IMR-90 (cell line): ENCODE measurements at regions not wholly inside any gene's neighbourhood (a gene's known extent, or its start where the extent isn't known, plus 50 kb on each side); places are given as distances from the start of the nearest gene placed in this dataset.

Experiments used
- ATAC-seq: fragments of 200-7000 bp; cut with Tn5 transposase; 2 replicates; pipeline ENCODE4 v1.9.1; 2020; ENCODE audit warnings: low read depth, mild to moderate bottlenecking, moderate library complexity
- BruUV-seq: library from RNA; stranded (reverse); fragments of 400-500 nt; replicated peaks from 2 replicates; lab custom pipeline; 2021; lab: Mats Ljungman, UMichigan
- CTCF ChIA-PET: fragments of 300-600 bp; formaldehyde crosslinking; extraction: SDS; loops from one replicate; lab custom pipeline; 2021; ENCODE audit warnings: antibody characterized with exemption; lab: Yijun Ruan, JAX
- POLR2A ChIA-PET: fragments of 300-600 bp; sonication (Branson Sonifier 250); formaldehyde crosslinking; loops from one replicate; lab custom pipeline; 2022; ENCODE audit warnings: antibody characterized with exemption; ENCODE audit not compliant: unreplicated experiment; lab: Charles Lee
- DNase-seq: peaks from one replicate; pipeline ENCODE4 v3.0.0; 2013
- H2AFZ ChIP-seq: replicated peaks from 2 replicates; pipeline ENCODE3; 2013; ENCODE audit warnings: low read length, mild to moderate bottlenecking; ENCODE audit not compliant: poor library complexity
- H2AK5ac ChIP-seq: 2 replicates; pipeline ENCODE4 v1.6.1; 2013; ENCODE audit warnings: low read depth, low read length, inconsistent platforms
- H2AK9ac ChIP-seq: replicated peaks from 2 replicates; pipeline ENCODE3; 2013; ENCODE audit warnings: mild to moderate bottlenecking, low read depth, low read length, moderate library complexity; ENCODE audit not compliant: poor library complexity
- H2BK120ac ChIP-seq: 2 replicates; pipeline ENCODE4 v1.6.1; 2013; ENCODE audit warnings: low read depth, low read length, inconsistent platforms
- H2BK15ac ChIP-seq: 3 replicates; pipeline ENCODE4 v1.6.1; 2013; ENCODE audit warnings: low read depth, low read length, inconsistent platforms
- H2BK20ac ChIP-seq: 2 replicates; pipeline ENCODE4 v1.6.1; 2013; ENCODE audit warnings: low read depth, mild to moderate bottlenecking, inconsistent platforms, low read length, moderate library complexity
- H2BK5ac ChIP-seq: 2 replicates; pipeline ENCODE4 v1.6.1; 2013; ENCODE audit warnings: mild to moderate bottlenecking, low read depth, low read length, inconsistent platforms; ENCODE audit not compliant: poor library complexity, severe bottlenecking
- H3K14ac ChIP-seq: replicated peaks from 2 replicates; pipeline ENCODE4 v1.6.1; 2013; ENCODE audit warnings: low read depth, low read length, inconsistent platforms
- H3K18ac ChIP-seq: 2 replicates; pipeline ENCODE4 v1.6.1; 2013; ENCODE audit warnings: low read depth, low read length, control low read depth
- H3K23ac ChIP-seq: 2 replicates; pipeline ENCODE4 v1.6.1; 2013; ENCODE audit warnings: low read depth, low read length, inconsistent platforms
- H3K27ac ChIP-seq: 2 replicates; pipeline ENCODE4 v1.5.1; 2013; ENCODE audit warnings: mild to moderate bottlenecking, control low read depth, low read length; ENCODE audit not compliant: insufficient read depth
- H3K27me3 ChIP-seq: 2 replicates; pipeline ENCODE4 v1.6.1; 2013; ENCODE audit warnings: low read length; ENCODE audit not compliant: control insufficient read depth, insufficient read depth
- H3K36me3 ChIP-seq: 2 replicates; pipeline ENCODE4 v1.6.1; 2013; ENCODE audit warnings: low read length, mixed read lengths; ENCODE audit not compliant: control insufficient read depth, insufficient read depth
- H3K4ac ChIP-seq: 2 replicates; pipeline ENCODE4 v1.6.1; 2013; ENCODE audit warnings: low read depth, low read length, inconsistent platforms
- H3K4me1 ChIP-seq: 2 replicates; pipeline ENCODE4 v1.6.1; 2013; ENCODE audit warnings: low read length, mixed read lengths; ENCODE audit not compliant: control insufficient read depth, insufficient read depth
- H3K4me2 ChIP-seq: 2 replicates; pipeline ENCODE4 v1.6.1; 2013; ENCODE audit warnings: low read depth, mild to moderate bottlenecking, control low read depth, low read length, moderate library complexity
- H3K4me3 ChIP-seq: 2 replicates; pipeline ENCODE4 v1.5.1; 2013; ENCODE audit warnings: low read depth, mild to moderate bottlenecking, control low read depth, low read length, moderate library complexity; ENCODE audit not compliant: insufficient read depth
- H3K56ac ChIP-seq: 2 replicates; pipeline ENCODE4 v1.6.1; 2013; ENCODE audit warnings: low read length, inconsistent platforms; ENCODE audit not compliant: insufficient read depth; ENCODE audit errors: extremely low read depth
- H3K79me1 ChIP-seq, 2 experiments: 2 replicates each; pipeline ENCODE4 v1.6.1; 2013; ENCODE audit warnings: low read length in 2 of 2, inconsistent platforms in 1 of 2, low read depth in 1 of 2
- H3K9ac ChIP-seq: 2 replicates; pipeline ENCODE4 v1.6.1; 2013; ENCODE audit warnings: low read depth, low read length, control low read depth
- H3K9me1 ChIP-seq: 2 replicates; pipeline ENCODE4 v1.6.1; 2013; ENCODE audit warnings: low read length, inconsistent platforms; ENCODE audit not compliant: insufficient read depth
- H3K9me3 ChIP-seq: 2 replicates; pipeline ENCODE4 v1.6.1; 2013; ENCODE audit warnings: low read length; ENCODE audit not compliant: control insufficient read depth, insufficient read depth
- H4K20me1 ChIP-seq: 2 replicates; pipeline ENCODE4 v1.6.1; 2013; ENCODE audit warnings: low read length, inconsistent platforms; ENCODE audit not compliant: insufficient read depth
- H4K5ac ChIP-seq: 2 replicates; pipeline ENCODE4 v1.6.1; 2013; ENCODE audit warnings: mild to moderate bottlenecking, low read depth, low read length, control low read depth
- H4K8ac ChIP-seq, 2 experiments: 2 replicates each; pipeline ENCODE4 v1.6.1; 2013; ENCODE audit warnings: low read depth in 2 of 2, low read length in 2 of 2, control low read depth in 1 of 2, inconsistent platforms in 1 of 2
- H4K91ac ChIP-seq: 2 replicates; pipeline ENCODE4 v1.6.1; 2013; ENCODE audit warnings: low read depth, low read length, inconsistent platforms; ENCODE audit not compliant: insufficient read depth
- CHD1 ChIP-seq: IDR thresholded peaks from 2 replicates; pipeline ENCODE4 v1.6.1; 2012; ENCODE audit warnings: low read depth, low read length, improper control_type of control experiment
- CTCF ChIP-seq: conservative IDR thresholded peaks from 2 replicates; pipeline ENCODE4 v1.5.1; 2012; ENCODE audit warnings: mild to moderate bottlenecking, low read depth, low read length, improper control_type of control experiment
- FOS ChIP-seq: fragments of 150-350 bp; IDR thresholded peaks from 2 replicates; pipeline ENCODE4 v1.6.1; 2016; ENCODE audit warnings: low read depth, low read length
- MAZ ChIP-seq: IDR thresholded peaks from 2 replicates; pipeline ENCODE4 v1.6.1; 2012; ENCODE audit warnings: low read depth, mild to moderate bottlenecking, low read length, improper control_type of control experiment, moderate library complexity, borderline replicate concordance
- MXI1 ChIP-seq: IDR thresholded peaks from 2 replicates; pipeline ENCODE4 v1.6.1; 2012; ENCODE audit warnings: low read depth, mild to moderate bottlenecking, low read length, moderate library complexity, borderline replicate concordance
- RAD21 ChIP-seq: IDR thresholded peaks from 2 replicates; pipeline ENCODE4 v1.6.1; 2012; ENCODE audit warnings: low read length, improper control_type of control experiment
- RFX5 ChIP-seq: IDR thresholded peaks from 2 replicates; pipeline ENCODE4 v1.8.0; 2012; ENCODE audit warnings: low read depth, mild to moderate bottlenecking, low read length, moderate library complexity
- SMC3 ChIP-seq: fragments of 150-350 bp; IDR thresholded peaks from 2 replicates; pipeline ENCODE4 v1.6.1; 2016; ENCODE audit warnings: low read depth, mild to moderate bottlenecking, antibody characterized with exemption, low read length, moderate library complexity
- USF2 ChIP-seq: fragments of 150-350 bp; IDR thresholded peaks from 2 replicates; pipeline ENCODE4 v1.6.1; 2017; ENCODE audit warnings: mild to moderate bottlenecking, antibody characterized with exemption, low read length, low read depth
- WGBS, 2 experiments: methylation state at CpG; one replicate each; pipeline versions ENCODE4 v1.1.5 to v1.1.7; 2013; ENCODE audit warnings: missing lambda C conversion rate in 2 of 2; ENCODE audit not compliant: insufficient read length in 1 of 2; ENCODE audit errors: extremely low coverage in 2 of 2; 5-methylcytosine and 5-hydroxymethylcytosine counted together
- dilution Hi-C: fragments of 300-500 bp; cut with HindIII; formaldehyde crosslinking; loops from one replicate; pipeline ENCODE4 v1.14.3; 2018; ENCODE audit warnings: low sequenced_read_pairs; ENCODE audit not compliant: unreplicated experiment
- in situ Hi-C: fragments of 300-500 bp; cut with MboI; formaldehyde crosslinking; loops from 3 replicates; pipeline ENCODE4 v1.14.3; 2019; ENCODE audit warnings: low sequenced_read_pairs, inconsistent platforms, mixed read lengths
- intact Hi-C: fragments of 100-400 bp; cut with micrococcal nuclease; formaldehyde crosslinking; loops from 2 replicates; pipeline ENCODE4 v1.10.0; 2022

- H4K91ac ChIP-seq = no peak overlapping the region
- no peaks in the 10 kb centered on the region for H3K9me1 ChIP-seq
- H3K36me3 ChIP-seq = no peaks in the 10 kb centered on the region
- H3K14ac ChIP-seq = no peak overlapping the region
- no peak overlapping the region for H3K4me2 ChIP-seq
- no peak overlapping the region for H3K9ac ChIP-seq
- H3K4me3 ChIP-seq = no peak overlapping the region
- no peak overlapping the region for H3K56ac ChIP-seq
- no peak overlapping the region for H3K23ac ChIP-seq
- intact Hi-C loops = no loop called here
- dilution Hi-C loops = no loop called here
- no peak overlapping the region for H2BK120ac ChIP-seq
- H2BK20ac ChIP-seq = no peak overlapping the region
- ChIA-PET POLR2A (no interaction called here), CTCF (no interaction called here)
- ATAC-seq = peak; percentile 54
- no peak overlapping the region for H2BK15ac ChIP-seq
- WGBS, 2 experiments = no CpG with 5 or more reads among the region's 1 CpG
- peaks cover 4% of the 10 kb centered on the region; the same call in 1 of the 2 replicates for H3K4me1 ChIP-seq
- TF ChIP-seq MXI1 (no peak), RFX5 (no peak), CHD1 (no peak), RAD21 (no peak), MAZ (no peak), USF2 (no peak), FOS (no peak), CTCF (no peak), SMC3 (no peak)
- no peaks in the 10 kb centered on the region for H4K20me1 ChIP-seq
- H4K5ac ChIP-seq = no peak overlapping the region
- H2BK5ac ChIP-seq = no peak overlapping the region
- H2AFZ ChIP-seq = no peak overlapping the region
- H2AK5ac ChIP-seq = no peak overlapping the region
- no peaks in the 10 kb centered on the region for H3K27me3 ChIP-seq
- BruUV-seq = no TSS peak
- no peak overlapping the region for H4K8ac ChIP-seq
- H2AK9ac ChIP-seq = no peak overlapping the region
- no peaks in the 10 kb centered on the region for H3K9me3 ChIP-seq
- H3K4ac ChIP-seq = no peak overlapping the region
- H3K27ac ChIP-seq = no peak overlapping the region
- peak; percentile 83 for DNase-seq
- H3K79me1 ChIP-seq = no peaks in the 10 kb centered on the region
- no peak overlapping the region for H3K18ac ChIP-seq
- in situ Hi-C loops = no loop called here
These were observed 323.1 kb upstream of the ACTBL2 start for GRCh38 chr5:57805732-57806131.
